Gastroesophageal sphincter (tissue), 4 donors: ENCODE measurements at regions not wholly inside any gene's neighbourhood (a gene's known extent, or its start where the extent isn't known, plus 50 kb on each side); places are given as distances from the start of the nearest gene placed in this dataset.

Source experiments
- ATAC-seq: fragments of 150-250 bp; one replicate; pipeline ENCODE4 v1.9.1; 2016; ENCODE audit warnings: mild to moderate bottlenecking, moderate library complexity
- H3K27ac ChIP-seq, 4 donors: fragments of 200-600 bp; sonication (generic) in 3 of 4; 1 replicate in 3 of 4; 2 replicates in 1 of 4; pipeline ENCODE4 v1.5.1; 2016 to 2019
- H3K27me3 ChIP-seq: fragments of 200-600 bp; sonication (generic); one replicate; pipeline ENCODE4 v1.5.1; 2019
- H3K36me3 ChIP-seq, 2 donors: fragments of 200-600 bp; sonication (generic); one replicate each; pipeline ENCODE4 v1.5.1; 2019; ENCODE audit warnings: control low read depth in 1 of 2
- H3K4me1 ChIP-seq, 3 donors: fragments of 200-600 bp; sonication (generic); 1 replicate in 2 of 3; 2 replicates in 1 of 3; pipeline ENCODE4 v1.5.1; 2016 to 2019; ENCODE audit warnings: control low read depth in 2 of 3
- H3K4me3 ChIP-seq, 2 donors: fragments of 200-600 bp; sonication (generic); one replicate each; pipeline ENCODE4 v1.5.1; 2019; ENCODE audit warnings: mild to moderate bottlenecking in 1 of 2, moderate library complexity in 1 of 2
- H3K9me3 ChIP-seq, 3 donors: fragments of 200-600 bp; sonication (generic); one replicate each; pipeline ENCODE4 v1.5.1; 2017 to 2019; ENCODE audit warnings: control low read depth in 2 of 3
- EP300 ChIP-seq: sonication (generic); formaldehyde crosslinking; IDR thresholded peaks from one replicate; pipeline ENCODE4 v1.6.1; 2017; ENCODE audit warnings: antibody characterized with exemption, mild to moderate bottlenecking
- POLR2A ChIP-seq, 2 donors: fragments of 450-650 bp; IDR thresholded peaks; one replicate each; pipeline ENCODE4 v1.6.1; 2017; ENCODE audit warnings: antibody characterized with exemption in 2 of 2, mild to moderate bottlenecking in 2 of 2, moderate library complexity in 1 of 2
- POLR2AphosphoS5 ChIP-seq: sonication (generic); formaldehyde crosslinking; IDR thresholded peaks from one replicate; pipeline ENCODE4 v1.6.1; 2017; ENCODE audit warnings: antibody characterized with exemption
- WGBS, 2 donors: methylation state at CpG; one replicate each; pipeline ENCODE4 v1.1.5; 2018; ENCODE audit warnings: low coverage in 1 of 2; 5-methylcytosine and 5-hydroxymethylcytosine counted together
- TF ChIP-seq, protein P1 (sequence below), 4 experiments: fragments of 200-600 bp in 2 of 4; fragments of 450-650 bp in 2 of 4; sonication (generic) in 1 of 4; IDR thresholded peaks; one replicate each; pipeline ENCODE4 v1.5.1; 2017 to 2019; ENCODE audit warnings: antibody characterized with exemption in 4 of 4, mild to moderate bottlenecking in 2 of 4, moderate library complexity in 2 of 4

DNA sequence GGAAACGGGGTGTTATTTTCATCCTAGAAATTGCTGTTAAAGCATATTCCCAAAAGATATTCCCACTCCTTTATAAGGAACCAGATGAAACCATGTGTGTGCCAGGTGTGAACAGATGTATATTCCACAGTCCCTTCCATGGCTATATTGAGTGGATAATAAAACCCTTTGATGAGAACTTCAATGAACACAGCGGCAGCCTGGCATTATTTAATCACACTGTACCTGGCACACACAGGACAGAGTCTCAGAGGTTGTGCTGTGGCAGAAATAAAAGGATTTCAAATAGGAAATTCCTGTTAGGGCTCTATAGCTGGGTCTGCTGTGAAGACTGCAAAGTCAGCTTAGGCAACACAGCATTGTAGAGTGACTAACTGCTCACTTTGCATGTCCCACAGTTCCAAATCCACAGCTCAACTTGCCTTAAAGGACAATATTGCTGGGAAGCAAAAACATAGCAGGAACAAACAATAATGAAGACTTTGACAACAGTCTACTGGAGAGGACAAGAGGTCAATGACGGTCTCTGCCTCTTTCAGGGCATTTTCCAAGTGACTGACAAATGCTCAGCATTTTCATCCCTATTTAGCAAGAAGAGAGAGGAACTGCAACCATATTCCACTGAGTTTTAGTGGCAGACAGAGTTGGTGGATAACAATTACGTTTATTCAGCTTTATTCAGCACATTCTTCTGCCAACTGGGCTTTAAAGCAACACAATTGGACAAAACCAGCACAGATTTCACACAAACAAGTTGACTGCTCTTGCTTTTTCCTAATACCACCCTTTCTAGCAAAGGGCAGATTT, 255.7 kb upstream of the RGMB start:
- no peaks in the 10 kb centered on the region for H3K27me3 ChIP-seq
- H3K27ac ChIP-seq = no peak overlapping the region
- no peaks in the 10 kb centered on the region for H3K9me3 ChIP-seq
- TF ChIP-seq, protein P1, sequence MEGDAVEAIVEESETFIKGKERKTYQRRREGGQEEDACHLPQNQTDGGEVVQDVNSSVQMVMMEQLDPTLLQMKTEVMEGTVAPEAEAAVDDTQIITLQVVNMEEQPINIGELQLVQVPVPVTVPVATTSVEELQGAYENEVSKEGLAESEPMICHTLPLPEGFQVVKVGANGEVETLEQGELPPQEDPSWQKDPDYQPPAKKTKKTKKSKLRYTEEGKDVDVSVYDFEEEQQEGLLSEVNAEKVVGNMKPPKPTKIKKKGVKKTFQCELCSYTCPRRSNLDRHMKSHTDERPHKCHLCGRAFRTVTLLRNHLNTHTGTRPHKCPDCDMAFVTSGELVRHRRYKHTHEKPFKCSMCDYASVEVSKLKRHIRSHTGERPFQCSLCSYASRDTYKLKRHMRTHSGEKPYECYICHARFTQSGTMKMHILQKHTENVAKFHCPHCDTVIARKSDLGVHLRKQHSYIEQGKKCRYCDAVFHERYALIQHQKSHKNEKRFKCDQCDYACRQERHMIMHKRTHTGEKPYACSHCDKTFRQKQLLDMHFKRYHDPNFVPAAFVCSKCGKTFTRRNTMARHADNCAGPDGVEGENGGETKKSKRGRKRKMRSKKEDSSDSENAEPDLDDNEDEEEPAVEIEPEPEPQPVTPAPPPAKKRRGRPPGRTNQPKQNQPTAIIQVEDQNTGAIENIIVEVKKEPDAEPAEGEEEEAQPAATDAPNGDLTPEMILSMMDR (IDR thresholded peaks at IDR 0.05) = no peak
- no peak for TF ChIP-seq EP300
- TF ChIP-seq POLR2A (IDR thresholded peaks at IDR 0.05) = no peak
- no peak for TF ChIP-seq POLR2AphosphoS5
- H3K36me3 ChIP-seq = no peaks in the 10 kb centered on the region
- H3K4me3 ChIP-seq = no peak overlapping the region
- 67% methylated on average over 4 of the region's 4 CpGs for WGBS, 2 donors
- H3K4me1 ChIP-seq = no peaks in the 10 kb centered on the region
- no peak for ATAC-seq

GRCh38 chr5:98518754-98519153, 254.7 kb upstream of the RGMB start:
- no peak overlapping the region for H3K4me3 ChIP-seq
- TF ChIP-seq, protein P1 (IDR thresholded peaks at IDR 0.05) = no peak
- TF ChIP-seq EP300 (no peak), POLR2AphosphoS5 (no peak), POLR2A (IDR thresholded peaks at IDR 0.05) (no peak)
- H3K27ac ChIP-seq = no peak overlapping the region
- no peaks in the 10 kb centered on the region for H3K27me3 ChIP-seq
- H3K9me3 ChIP-seq = no peaks in the 10 kb centered on the region
- no peaks in the 10 kb centered on the region for H3K4me1 ChIP-seq
- no peaks in the 10 kb centered on the region for H3K36me3 ChIP-seq
- no peak for ATAC-seq
- WGBS, 2 donors = 50 to 55% methylated on average over 1 of the region's 1 CpG

DNA sequence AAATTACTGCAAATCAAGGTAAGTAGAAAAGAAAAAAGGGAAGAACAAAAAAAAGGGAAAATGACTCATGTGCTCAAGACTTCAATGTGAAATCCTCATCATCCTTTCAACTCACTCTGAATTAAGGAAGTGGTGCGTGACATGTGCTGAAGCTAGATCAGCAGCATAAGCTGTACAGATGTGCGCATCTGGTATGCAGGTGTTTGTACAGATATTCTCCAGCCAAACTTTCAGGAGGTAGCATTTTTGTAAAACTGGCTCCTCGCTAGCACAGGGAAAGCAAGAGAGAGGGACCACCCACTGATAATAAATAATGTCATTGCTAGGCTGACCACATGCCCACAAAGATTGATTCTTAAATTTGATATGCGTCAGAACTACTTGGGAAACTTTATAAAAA, 253.9 kb upstream of the RGMB start:
- Histone ChIP-seq H3K9me3 (no peaks in the 10 kb centered on the region), H3K27me3 (no peaks in the 10 kb centered on the region), H3K27ac (no peak overlapping the region), H3K36me3 (no peaks in the 10 kb centered on the region), H3K4me1 (no peaks in the 10 kb centered on the region), H3K4me3 (no peak overlapping the region)
- TF ChIP-seq POLR2AphosphoS5 = no peak
- no peak for TF ChIP-seq EP300
- TF ChIP-seq POLR2A (IDR thresholded peaks at IDR 0.05) = no peak
- TF ChIP-seq, protein P1 (IDR thresholded peaks at IDR 0.05) = no peak
- ATAC-seq = no peak
- WGBS, 2 donors = 92 to 93% methylated on average over 3 to 4 of the region's 4 CpGs

DNA sequence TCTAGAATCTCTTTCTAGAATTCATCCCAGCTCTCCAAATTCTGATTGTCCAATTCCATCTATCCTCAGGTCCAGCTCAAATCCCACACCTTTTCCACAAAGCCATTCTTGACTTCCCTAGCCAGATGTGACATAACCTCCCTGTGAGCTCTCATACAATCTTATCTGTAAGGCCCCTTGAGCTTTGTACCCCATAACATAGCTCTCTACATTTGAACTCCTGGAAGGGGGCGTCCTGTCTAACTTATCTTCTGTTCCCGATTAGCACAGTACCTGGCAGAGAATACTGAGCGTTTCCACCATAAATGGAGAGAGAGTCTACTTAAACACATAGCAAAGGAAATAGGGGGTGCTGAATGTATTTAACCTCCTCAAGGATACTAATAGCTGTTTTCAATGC, 251.6 kb upstream of the RGMB start:
- Histone ChIP-seq H3K9me3 (no peaks in the 10 kb centered on the region), H3K4me3 (no peak overlapping the region), H3K27ac (no peak overlapping the region), H3K36me3 (no peaks in the 10 kb centered on the region), H3K27me3 (no peaks in the 10 kb centered on the region), H3K4me1 (no peaks in the 10 kb centered on the region)
- no peak for ATAC-seq
- no peak for TF ChIP-seq POLR2A (IDR thresholded peaks at IDR 0.05)
- no peak for TF ChIP-seq POLR2AphosphoS5
- TF ChIP-seq EP300 = no peak
- TF ChIP-seq, protein P1 (IDR thresholded peaks at IDR 0.05) = no peak
- WGBS, 2 donors = 86 to 100% methylated on average over 3 of the region's 3 CpGs

GRCh38 chr5:98524773-98525172, 248.7 kb upstream of the RGMB start:
- no peaks in the 10 kb centered on the region for H3K9me3 ChIP-seq
- peaks cover 0 to 25% (median 0%) of the 10 kb centered on the region in 3 donors for H3K4me1 ChIP-seq
- H3K4me3 ChIP-seq = no peak overlapping the region
- H3K27me3 ChIP-seq = no peaks in the 10 kb centered on the region
- no peak for TF ChIP-seq EP300
- TF ChIP-seq POLR2A (IDR thresholded peaks at IDR 0.05) = no peak
- TF ChIP-seq POLR2AphosphoS5 = no peak
- TF ChIP-seq, protein P1 (IDR thresholded peaks at IDR 0.05) = no peak
- H3K36me3 ChIP-seq = no peaks in the 10 kb centered on the region
- no peak overlapping the region for H3K27ac ChIP-seq
- ATAC-seq = no peak
